Transverse colon (tissue), 4 donors: ENCODE measurements at regions not wholly inside any gene's neighbourhood (a gene's known extent, or its start where the extent isn't known, plus 50 kb on each side); places are given as distances from the start of the nearest gene placed in this dataset.
"Not testable (repeated sequence)": the region's sequence is repeated elsewhere in the genome, so short reads cannot be mapped to it uniquely, and the experiment has no call there.

Source experiments
- DNase-seq: peaks from one replicate; pipeline ENCODE4 v3.0.0-alpha.2; 2019
- H3K27ac ChIP-seq, 4 donors: fragments of 200-600 bp; sonication (generic); 2 replicates each; pipeline ENCODE4 v1.5.1; 2016 to 2018; ENCODE audit warnings: inconsistent platforms in 4 of 4
- H3K27me3 ChIP-seq: fragments of 200-600 bp; sonication (generic); 2 replicates; pipeline ENCODE4 v1.5.1; 2017; ENCODE audit warnings: inconsistent platforms
- H3K36me3 ChIP-seq, 4 donors: fragments of 200-600 bp; sonication (generic); 2 replicates each; pipeline ENCODE4 v1.5.1; 2017 to 2019; ENCODE audit warnings: inconsistent platforms in 4 of 4
- H3K4me1 ChIP-seq, 4 donors: fragments of 200-600 bp; sonication (generic); 2 replicates each; pipeline ENCODE4 v1.5.1; 2017 to 2020; ENCODE audit warnings: inconsistent platforms in 4 of 4
- H3K4me3 ChIP-seq, 4 donors: fragments of 200-600 bp; sonication (generic); 1 replicate in 1 of 4; 2 replicates in 3 of 4; pipeline versions ENCODE4 v1.5.1 to v1.6.1; 2017 to 2019; ENCODE audit warnings: inconsistent platforms in 4 of 4
- H3K9me3 ChIP-seq, 2 donors: fragments of 200-600 bp; sonication (generic); 2 replicates each; pipeline ENCODE4 v1.5.1; 2017 to 2019; ENCODE audit warnings: inconsistent platforms in 2 of 2
- CTCF ChIP-seq, 5 experiments: fragments of 200-600 bp in 3 of 5; fragments of 450-650 bp in 2 of 5; sonication (generic) in 3 of 5; IDR thresholded peaks; 1 replicate in 2 of 5; 2 replicates in 3 of 5; pipeline ENCODE4 v1.5.1; 2016 to 2017; ENCODE audit warnings: antibody characterized with exemption in 5 of 5, inconsistent platforms in 3 of 5, mild to moderate bottlenecking in 2 of 5, moderate library complexity in 1 of 5
- EP300 ChIP-seq: sonication (generic); formaldehyde crosslinking; IDR thresholded peaks from one replicate; pipeline ENCODE4 v1.6.1; 2017; ENCODE audit warnings: antibody characterized with exemption, low read depth
- POLR2A ChIP-seq: fragments of 450-650 bp; IDR thresholded peaks from one replicate; pipeline ENCODE4 v1.6.1; 2016; ENCODE audit warnings: antibody characterized with exemption, mild to moderate bottlenecking, moderate library complexity
- POLR2AphosphoS5 ChIP-seq, 3 donors: sonication (generic); formaldehyde crosslinking; IDR thresholded peaks; one replicate each; pipeline ENCODE4 v1.6.1; 2016; ENCODE audit warnings: antibody characterized with exemption in 3 of 3
- WGBS, 2 donors: methylation state at CpG; one replicate each; pipeline ENCODE4 v1.1.5; 2018; ENCODE audit warnings: low coverage in 1 of 2; 5-methylcytosine and 5-hydroxymethylcytosine counted together
- in situ Hi-C, 4 donors: fragments of 200-750 bp; cut with MboI; loops; one replicate each; pipeline versions ENCODE4 v1.15.0 to v1.15.1; 2017; ENCODE audit warnings: low sequenced_read_pairs in 3 of 4, low pct_ligation_motif_present in 1 of 4, low pct_unique_long_range_greater_than_20kb in 1 of 4
- intact Hi-C: fragments of 100-400 bp; cut with DNase I; formaldehyde crosslinking; loops from one replicate; pipeline ENCODE4 v1.15.1; 2023; ENCODE audit warnings: low total_unique reads

DNA sequence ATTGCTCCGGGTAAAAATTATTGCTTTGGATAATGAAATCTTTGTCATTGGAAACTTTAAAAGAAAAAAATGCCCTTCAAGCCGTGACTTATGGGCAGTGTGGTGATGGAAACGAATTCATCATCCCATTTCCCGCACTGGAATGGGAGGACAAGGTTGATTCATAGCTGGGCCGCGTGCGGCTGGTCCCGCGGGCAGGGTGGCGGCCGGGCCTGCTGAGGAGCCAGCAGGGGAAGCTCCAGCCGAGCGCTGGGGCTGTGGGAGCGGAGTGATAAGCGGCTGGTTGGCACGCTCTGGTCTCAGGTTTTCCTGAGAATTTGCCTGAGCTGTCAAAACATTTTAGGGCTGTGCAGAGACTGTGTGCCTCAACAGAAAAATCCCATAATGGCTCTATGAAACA lies 351.7 kb downstream of the CDC5L start:
- H3K9me3 ChIP-seq = no peaks in the 10 kb centered on the region
- no peaks in the 10 kb centered on the region for H3K27me3 ChIP-seq
- no peak overlapping the region for H3K27ac ChIP-seq
- TF ChIP-seq EP300 (no peak), POLR2AphosphoS5 (IDR thresholded peaks at IDR 0.05) (no peak), POLR2A (no peak), CTCF (IDR thresholded peaks at IDR 0.05) (no peak)
- 96 to 97% methylated on average over 9 to 16 of the region's 16 CpGs for WGBS, 2 donors
- DNase-seq = no peak
- intact Hi-C loops = no loop called here
- in situ Hi-C loops = no loop called here
- H3K4me3 ChIP-seq = no peak overlapping the region
- H3K36me3 ChIP-seq = no peaks in the 10 kb centered on the region
- peaks cover 0 to 13% (median 3%) of the 10 kb centered on the region in 4 donors for H3K4me1 ChIP-seq

DNA sequence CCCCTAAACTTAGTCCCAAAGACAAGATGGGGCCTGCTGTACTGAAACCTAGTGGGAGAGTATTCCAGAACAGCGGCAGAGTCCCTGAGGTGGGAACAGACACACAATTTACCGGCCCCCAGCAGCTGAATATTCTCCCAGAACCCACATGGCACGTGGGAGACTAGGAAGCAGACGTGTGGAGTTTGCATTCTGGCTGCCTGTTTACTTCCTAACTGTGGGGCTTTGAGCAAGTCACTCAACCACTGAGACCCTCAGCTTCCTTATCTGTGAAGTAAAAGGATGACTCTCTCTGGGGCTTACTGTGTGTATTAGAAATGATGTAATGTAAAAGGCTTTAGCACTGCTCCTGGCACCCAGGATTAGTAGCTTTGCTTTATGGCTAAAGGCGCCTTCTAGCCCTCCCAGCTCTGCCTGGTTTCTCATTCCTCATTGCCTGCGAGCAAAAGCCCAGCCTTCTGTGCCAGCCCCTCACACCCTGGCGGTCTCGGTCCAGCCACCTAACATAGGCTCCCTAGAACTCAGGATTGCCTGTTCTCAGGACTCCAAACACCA lies 353.1 kb downstream of the CDC5L start:
- TF ChIP-seq EP300 = no peak
- no peak for TF ChIP-seq CTCF (IDR thresholded peaks at IDR 0.05)
- no peak for TF ChIP-seq POLR2A
- no peak for TF ChIP-seq POLR2AphosphoS5 (IDR thresholded peaks at IDR 0.05)
- in situ Hi-C loops (no loop called here), intact Hi-C loops (no loop called here)
- no peaks in the 10 kb centered on the region for H3K9me3 ChIP-seq
- H3K36me3 ChIP-seq = no peaks in the 10 kb centered on the region
- 92 to 100% methylated on average over 1 to 8 of the region's 8 CpGs for WGBS, 2 donors
- H3K4me3 ChIP-seq = no peak overlapping the region
- no peak overlapping the region for H3K27ac ChIP-seq
- peaks cover 0 to 9% (median 3%) of the 10 kb centered on the region in 4 donors for H3K4me1 ChIP-seq
- H3K27me3 ChIP-seq = no peaks in the 10 kb centered on the region
- DNase-seq = no peak

- in situ Hi-C loops = no loop called here
- H3K4me3 ChIP-seq = no peak overlapping the region
- no peaks in the 10 kb centered on the region for H3K9me3 ChIP-seq
- no peaks in the 10 kb centered on the region for H3K36me3 ChIP-seq
- TF ChIP-seq POLR2A (no peak), EP300 (no peak), CTCF (IDR thresholded peaks at IDR 0.05) (no peak), POLR2AphosphoS5 (IDR thresholded peaks at IDR 0.05) (no peak)
- no peaks in the 10 kb centered on the region for H3K27me3 ChIP-seq
- H3K4me1 ChIP-seq = peaks cover 0 to 8% (median 3%) of the 10 kb centered on the region in 4 donors
- WGBS, 2 donors = 91% methylated on average over 2 of the region's 2 CpGs; no CpG with 5 or more reads in 1 of the 2 donors
- no peak overlapping the region for H3K27ac ChIP-seq
- intact Hi-C loops = no loop called here
- DNase-seq = no peak
These were observed 354.7 kb downstream of the CDC5L start for GRCh38 chr6:44742201-44742600.

DNA sequence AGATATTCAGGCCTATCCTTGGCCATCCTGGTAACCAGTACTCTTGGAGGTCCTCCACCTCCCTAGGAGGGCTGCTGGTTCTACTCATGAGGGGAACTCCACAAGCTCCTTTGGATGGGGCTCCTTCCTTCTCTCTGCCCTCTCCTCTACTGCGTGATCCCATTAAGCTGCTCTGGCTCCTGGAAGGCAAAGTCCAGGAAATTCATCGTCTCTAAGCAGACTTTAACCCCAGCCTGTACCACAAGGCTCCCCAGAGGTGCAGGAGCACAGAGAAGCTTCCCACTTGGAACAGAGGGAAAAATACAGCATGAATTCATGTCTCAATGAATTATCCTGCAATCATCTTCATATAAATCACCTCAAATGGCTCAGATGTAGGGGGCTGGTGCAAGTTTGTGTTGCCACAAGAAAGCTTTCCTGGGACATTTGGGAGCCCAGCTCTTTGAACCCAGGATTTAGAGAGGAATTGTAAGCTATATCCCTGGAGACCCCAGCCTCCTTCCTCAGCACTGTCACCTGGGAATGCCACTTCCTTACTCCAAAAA lies 355.4 kb downstream of the CDC5L start:
- in situ Hi-C loops = no loop called here

GRCh38 chr6:44760116-44760515 lies 372.6 kb downstream of the CDC5L start:
- H3K4me1 ChIP-seq, in situ Hi-C loops, H3K36me3 ChIP-seq, H3K4me3 ChIP-seq, intact Hi-C loops, DNase-seq, H3K27me3 ChIP-seq, H3K27ac ChIP-seq: not testable (repeated sequence)
- H3K9me3 ChIP-seq = peaks cover 19 to 22% of the 10 kb centered on the region in 2 donors
- 96 to 100% methylated on average over 4 to 18 of the region's 18 CpGs for WGBS, 2 donors

More for the DNA sequence above, 355.4 kb downstream of the CDC5L start:
- no peak overlapping the region for H3K4me3 ChIP-seq
- no peak overlapping the region for H3K27ac ChIP-seq
- DNase-seq = no peak
- 27% methylated on average over 2 of the region's 2 CpGs; no CpG with 5 or more reads in 1 of the 2 donors for WGBS, 2 donors
- TF ChIP-seq EP300 (no peak), CTCF (IDR thresholded peaks at IDR 0.05) (no peak), POLR2A (no peak), POLR2AphosphoS5 (IDR thresholded peaks at IDR 0.05) (no peak)
- no peaks in the 10 kb centered on the region for H3K9me3 ChIP-seq
- intact Hi-C loops = no loop called here
- no peaks in the 10 kb centered on the region for H3K27me3 ChIP-seq
- H3K36me3 ChIP-seq = no peaks in the 10 kb centered on the region
- H3K4me1 ChIP-seq = peaks cover 0 to 7% (median 3%) of the 10 kb centered on the region in 4 donors
